Testis (tissue), 2 donors: ENCODE measurements at regions not wholly inside any gene's neighbourhood (a gene's known extent, or its start where the extent isn't known, plus 50 kb on each side); places are given as distances from the start of the nearest gene placed in this dataset.

Source experiments
- DNase-seq: peaks from one replicate; pipeline ENCODE4 v3.0.0-alpha.2; 2019
- H3K27ac ChIP-seq, 2 donors: fragments of 200-600 bp; sonication (generic); one replicate each; pipeline ENCODE4 v1.5.1; 2019
- H3K27me3 ChIP-seq: fragments of 200-600 bp; sonication (generic); one replicate; pipeline ENCODE4 v1.5.1; 2019
- H3K36me3 ChIP-seq: fragments of 200-600 bp; sonication (generic); one replicate; pipeline ENCODE4 v1.5.1; 2017; ENCODE audit warnings: low read depth; ENCODE audit errors: missing control alignments
- H3K4me1 ChIP-seq: fragments of 200-600 bp; sonication (generic); one replicate; pipeline ENCODE4 v1.5.1; 2019
- H3K4me3 ChIP-seq, 2 donors: fragments of 200-600 bp; sonication (generic); one replicate each; pipeline ENCODE4 v1.5.1; 2017 to 2019
- H3K9me3 ChIP-seq: fragments of 200-600 bp; sonication (generic); one replicate; pipeline ENCODE4 v1.5.1; 2017
- CTCF ChIP-seq, 3 experiments: fragments of 450-650 bp in 2 of 3; fragments of 200-600 bp in 1 of 3; sonication (generic) in 1 of 3; IDR thresholded peaks; one replicate each; pipeline ENCODE4 v1.5.1; 2016 to 2019; ENCODE audit warnings: antibody characterized with exemption in 3 of 3, mild to moderate bottlenecking in 2 of 3, moderate library complexity in 1 of 3
- POLR2A ChIP-seq: fragments of 450-650 bp; IDR thresholded peaks from one replicate; pipeline ENCODE4 v1.6.1; 2017; ENCODE audit warnings: antibody characterized with exemption, mild to moderate bottlenecking, moderate library complexity
- WGBS, 2 donors: methylation state at CpG; one replicate each; pipeline ENCODE4 v1.1.5; 2018; 5-methylcytosine and 5-hydroxymethylcytosine counted together
- intact Hi-C: fragments of 100-400 bp; cut with DNase I; formaldehyde crosslinking; loops from one replicate; pipeline ENCODE4 v1.15.1; 2023; ENCODE audit warnings: low total_unique reads

- no peaks in the 10 kb centered on the region for H3K9me3 ChIP-seq
- no peaks in the 10 kb centered on the region for H3K36me3 ChIP-seq
- TF ChIP-seq POLR2A (no peak), CTCF (IDR thresholded peaks at IDR 0.05) (no peak)
- intact Hi-C loops = no loop called here
- H3K27me3 ChIP-seq = no peaks in the 10 kb centered on the region
- H3K27ac ChIP-seq = no peak overlapping the region
- no peak for DNase-seq
- WGBS, 2 donors = 71 to 79% methylated on average over 3 of the region's 3 CpGs
- H3K4me3 ChIP-seq = no peak overlapping the region
- H3K4me1 ChIP-seq = peaks cover 22% of the 10 kb centered on the region
Measured at GRCh38 chr3:44001072-44001471, 240.6 kb upstream of the TOPAZ1 start.

- Histone ChIP-seq H3K27ac (no peak overlapping the region), H3K4me1 (no peaks in the 10 kb centered on the region), H3K4me3 (no peak overlapping the region), H3K27me3 (no peaks in the 10 kb centered on the region), H3K36me3 (no peaks in the 10 kb centered on the region), H3K9me3 (no peaks in the 10 kb centered on the region)
- TF ChIP-seq POLR2A (no peak), CTCF (IDR thresholded peaks at IDR 0.05) (no peak)
- 81 to 83% methylated on average over 6 of the region's 6 CpGs for WGBS, 2 donors
- intact Hi-C loops = no loop called here
- DNase-seq = no peak
Measured at GRCh38 chr3:44003801-44004200, 237.9 kb upstream of the TOPAZ1 start.

- Histone ChIP-seq H3K9me3 (no peaks in the 10 kb centered on the region), H3K4me3 (no peak overlapping the region), H3K27ac (no peak overlapping the region), H3K27me3 (no peaks in the 10 kb centered on the region), H3K36me3 (no peaks in the 10 kb centered on the region), H3K4me1 (no peaks in the 10 kb centered on the region)
- WGBS, 2 donors = 89 to 91% methylated on average over 10 of the region's 10 CpGs
- intact Hi-C loops = no loop called here
- DNase-seq = no peak
- TF ChIP-seq POLR2A = no peak
- TF ChIP-seq CTCF (IDR thresholded peaks at IDR 0.05) = no peak
Measured at GRCh38 chr3:44011680-44012079, 230.0 kb upstream of the TOPAZ1 start.

GRCh38 chr3:44012160-44012899 lies 229.4 kb upstream of the TOPAZ1 start:
- H3K27ac ChIP-seq = no peak overlapping the region
- WGBS, 2 donors = 90 to 91% methylated on average over 13 of the region's 13 CpGs
- TF ChIP-seq POLR2A (no peak), CTCF (IDR thresholded peaks at IDR 0.05) (no peak)
- H3K4me1 ChIP-seq = no peaks in the 10 kb centered on the region
- H3K36me3 ChIP-seq = no peaks in the 10 kb centered on the region
- H3K9me3 ChIP-seq = no peaks in the 10 kb centered on the region
- no peak for DNase-seq
- H3K27me3 ChIP-seq = no peaks in the 10 kb centered on the region
- intact Hi-C loops = no loop called here
- H3K4me3 ChIP-seq = no peak overlapping the region

- no peak for DNase-seq
- intact Hi-C loops = no loop called here
- WGBS, 2 donors = 85 to 89% methylated on average over 10 to 11 of the region's 11 CpGs
Measured at GRCh38 chr3:44013967-44014366, 227.7 kb upstream of the TOPAZ1 start.

More at GRCh38 chr3:44013967-44014366, 227.7 kb upstream of the TOPAZ1 start:
- Histone ChIP-seq H3K4me3 (no peak overlapping the region), H3K36me3 (no peaks in the 10 kb centered on the region), H3K27me3 (no peaks in the 10 kb centered on the region), H3K4me1 (no peaks in the 10 kb centered on the region), H3K27ac (no peak overlapping the region), H3K9me3 (no peaks in the 10 kb centered on the region)
- TF ChIP-seq CTCF (IDR thresholded peaks at IDR 0.05) (no peak), POLR2A (no peak)
